ENCODE measurements at regions not wholly inside any gene's neighbourhood (a gene's known extent, or its start where the extent isn't known, plus 50 kb on each side); places are given as distances from the start of the nearest gene placed in this dataset.

- Histone ChIP-seq H3K23ac (ENCODE audit: insufficient read length) (no peak overlapping the region), H2BK20ac (ENCODE audit: low read length) (no peak overlapping the region), H4K20me1 (replicated peaks in 1 of 2; ENCODE audit: control insufficient read depth in 1 of 2, insufficient read depth in 2 of 2, low read length in 2 of 2) (no peaks in the 10 kb centered on the region), H2BK12ac (ENCODE audit: low read depth, low read length) (no peak overlapping the region), H3K9ac (replicated peaks in 1 of 4; ENCODE audit: extremely low read depth in 1 of 4, low read depth in 3 of 4, low read length in 3 of 4) (no peak overlapping the region), H4K91ac (replicated peaks; ENCODE audit: insufficient read length, low read length) (no peak overlapping the region), H3K4ac (replicated peaks; ENCODE audit: insufficient read length, low read depth, low read length) (no peak overlapping the region), H3K18ac (ENCODE audit: extremely low read depth, low read length) (no peak overlapping the region), H3K4me1 (replicated peaks in 1 of 4; ENCODE audit: control insufficient read depth in 3 of 4, insufficient read depth in 4 of 4, low read length in 3 of 4) (no peaks in the 10 kb centered on the region), H2BK15ac (ENCODE audit: low read length) (no peak overlapping the region), H4K8ac (ENCODE audit: extremely low read depth, insufficient read depth, low read length) (no peak overlapping the region), H4K5ac (ENCODE audit: insufficient read length, low read depth, low read length) (no peak overlapping the region), H3K27me3 (replicated peaks in 1 of 4; ENCODE audit: control insufficient read depth in 3 of 4, extremely low read depth in 1 of 4, insufficient read depth in 3 of 4, low read length in 3 of 4) (no peaks in the 10 kb centered on the region), H3K9me3 (ENCODE audit: insufficient read depth in 2 of 2, low read depth in 1 of 2, low read length in 1 of 2) (0 out of 4 replicates have a peak, but pooled peaks cover 0 to 3% of the 10 kb centered on the region in 2 experiments), H3K36me3 (ENCODE audit: control insufficient read depth in 2 of 4, insufficient read depth in 4 of 4, low read length in 3 of 4) (no peaks in the 10 kb centered on the region), H3K4me2 (ENCODE audit: insufficient read depth in 1 of 2, low read depth in 2 of 2, low read length in 2 of 2) (no peak overlapping the region), H2BK120ac (replicated peaks; ENCODE audit: low read depth, low read length) (no peak overlapping the region), H3K14ac (ENCODE audit: insufficient read length) (no peak overlapping the region), H3K27ac (ENCODE audit: low read depth, low read length) (no peak overlapping the region), H3K23me2 (ENCODE audit: low read depth, low read length) (no peaks in the 10 kb centered on the region), H3K4me3 (ENCODE audit: extremely low read depth in 1 of 4, insufficient read depth in 2 of 4, low read depth in 3 of 4, low read length in 4 of 4) (no peak overlapping the region), H2AFZ (ENCODE audit: low read length) (no peak overlapping the region), H2BK5ac (ENCODE audit: low read depth, low read length) (no peak overlapping the region), H3K56ac (replicated peaks; ENCODE audit: insufficient read length, low read depth, low read length) (no peak overlapping the region), H3K79me1 (ENCODE audit: low read depth, low read length) (no peaks in the 10 kb centered on the region), H3K79me2 (ENCODE audit: control insufficient read depth in 1 of 2, insufficient read depth in 2 of 2, low read length in 2 of 2) (no peaks in the 10 kb centered on the region), H2AK5ac (ENCODE audit: low read depth, low read length) (no peak overlapping the region)
- FAIRE-seq (no peak), DNase-seq (ENCODE audit: low read depth in 1 of 2, low spot score in 2 of 2) (no peak)
- 74% methylated on average over 2 of the region's 2 CpGs; no CpG with 5 or more reads in 1 of the 2 experiments for WGBS, 2 experiments (ENCODE audit: extremely low coverage in 1 of 2, insufficient coverage in 1 of 2, insufficient read length in 1 of 2, insufficient replicate concordance in 2 of 2, low coverage in 1 of 2, low lambda C conversion rate in 2 of 2, missing lambda C conversion rate in 1 of 2)
- CTCF ChIA-PET (ENCODE audit: partially characterized antibody), result interaction anchor here (0.7 to 1.6 kb wide), 5 partner anchors 12 to 615 kb away, joined by 3 to 5 read pairs (median 4); no protein-coding TSS in a partner anchor
- POLR2A ChIA-PET (ENCODE audit: partially characterized antibody), result no interaction called here
- no peak for TF ChIP-seq RXRA (IDR thresholded peaks at IDR 0.05; ENCODE audit: insufficient read depth, low read depth, low read length)
- TF ChIP-seq SAP30 (IDR thresholded peaks at IDR 0.05; ENCODE audit: insufficient read depth, insufficient replicate concordance, low read length), result no peak
- no peak for TF ChIP-seq EP300 (IDR thresholded peaks at IDR 0.05; ENCODE audit: borderline replicate concordance in 1 of 2, low read depth in 2 of 2, low read length in 2 of 2)
- TF ChIP-seq ASH2L (IDR thresholded peaks at IDR 0.05; ENCODE audit: low read length), result no peak
- TF ChIP-seq FOSL1 (IDR thresholded peaks at IDR 0.05; ENCODE audit: insufficient read depth, low read depth, low read length), result no peak
- TF ChIP-seq, protein P1, sequence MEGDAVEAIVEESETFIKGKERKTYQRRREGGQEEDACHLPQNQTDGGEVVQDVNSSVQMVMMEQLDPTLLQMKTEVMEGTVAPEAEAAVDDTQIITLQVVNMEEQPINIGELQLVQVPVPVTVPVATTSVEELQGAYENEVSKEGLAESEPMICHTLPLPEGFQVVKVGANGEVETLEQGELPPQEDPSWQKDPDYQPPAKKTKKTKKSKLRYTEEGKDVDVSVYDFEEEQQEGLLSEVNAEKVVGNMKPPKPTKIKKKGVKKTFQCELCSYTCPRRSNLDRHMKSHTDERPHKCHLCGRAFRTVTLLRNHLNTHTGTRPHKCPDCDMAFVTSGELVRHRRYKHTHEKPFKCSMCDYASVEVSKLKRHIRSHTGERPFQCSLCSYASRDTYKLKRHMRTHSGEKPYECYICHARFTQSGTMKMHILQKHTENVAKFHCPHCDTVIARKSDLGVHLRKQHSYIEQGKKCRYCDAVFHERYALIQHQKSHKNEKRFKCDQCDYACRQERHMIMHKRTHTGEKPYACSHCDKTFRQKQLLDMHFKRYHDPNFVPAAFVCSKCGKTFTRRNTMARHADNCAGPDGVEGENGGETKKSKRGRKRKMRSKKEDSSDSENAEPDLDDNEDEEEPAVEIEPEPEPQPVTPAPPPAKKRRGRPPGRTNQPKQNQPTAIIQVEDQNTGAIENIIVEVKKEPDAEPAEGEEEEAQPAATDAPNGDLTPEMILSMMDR (IDR thresholded peaks at IDR 0.05; ENCODE audit: control extremely low read depth in 1 of 3, insufficient read depth in 1 of 3, low read depth in 1 of 3, low read length in 3 of 3), result no peak
- no peak for TF ChIP-seq CTBP2 (IDR thresholded peaks at IDR 0.05; ENCODE audit: borderline replicate concordance, insufficient read depth, insufficient read length, low read length)
- TF ChIP-seq RFX5 (IDR thresholded peaks at IDR 0.05; ENCODE audit: borderline replicate concordance, low read depth, low read length), result no peak
- TF ChIP-seq EZH2 (IDR thresholded peaks at IDR 0.05; ENCODE audit: low read depth, low read length, severe bottlenecking), result no peak
- no peak for TF ChIP-seq PHF8 (conservative IDR thresholded peaks at IDR 0.05; ENCODE audit: low read depth, low read length)
- TF ChIP-seq GTF2F1 (IDR thresholded peaks at IDR 0.05; ENCODE audit: borderline replicate concordance, low read depth, low read length), result no peak
Observed at GRCh38 chr20:52524861-52525260, 333.3 kb upstream of the ZFP64 start.

Data from H1 (cell line).